H1 (cell line): ENCODE measurements at regions not wholly inside any gene's neighbourhood (a gene's known extent, or its start where the extent isn't known, plus 50 kb on each side); places are given as distances from the start of the nearest gene placed in this dataset.
"Not testable (repeated sequence)": the region's sequence is repeated elsewhere in the genome, so short reads cannot be mapped to it uniquely, and the experiment has no call there.

Source experiments
- CTCF ChIA-PET: fragments of 300-600 bp; sonication (Branson Sonifier 250); formaldehyde crosslinking; loops from one replicate; lab custom pipeline; 2021; ENCODE audit not compliant: partially characterized antibody; lab: Charles Lee
- POLR2A ChIA-PET: fragments of 300-600 bp; sonication (Branson Sonifier 250); formaldehyde crosslinking; loops from one replicate; lab custom pipeline; 2021; ENCODE audit warnings: inconsistent platforms; ENCODE audit not compliant: partially characterized antibody; lab: Charles Lee
- DNase-seq, 2 experiments: peaks; one replicate each; pipeline versions ENCODE4 v3.0.0 to v3.0.0-alpha.2; 2010 to 2022; ENCODE audit warnings: low spot score in 2 of 2, low read depth in 1 of 2, mixed read lengths in 1 of 2
- FAIRE-seq: peaks from 2 replicates; lab custom pipeline; 2011; peaks lifted over from hg19 to GRCh38; lab: Jason Lieb, UNC
- H2AFZ ChIP-seq: 2 replicates; pipeline ENCODE4 v1.8.1; 2012; ENCODE audit warnings: low read length, inconsistent platforms
- H2AK5ac ChIP-seq: 2 replicates; pipeline ENCODE4 v1.6.1; 2013; ENCODE audit warnings: low read depth, low read length
- H2BK120ac ChIP-seq: replicated peaks from 2 replicates; pipeline ENCODE3; 2013; ENCODE audit warnings: low read depth, low read length, inconsistent platforms
- H2BK12ac ChIP-seq: 2 replicates; pipeline ENCODE4 v1.6.1; 2013; ENCODE audit warnings: low read depth, low read length
- H2BK15ac ChIP-seq: 2 replicates; pipeline ENCODE4 v1.6.1; 2013; ENCODE audit warnings: low read length
- H2BK20ac ChIP-seq: 2 replicates; pipeline ENCODE4 v1.6.1; 2013; ENCODE audit warnings: low read length
- H2BK5ac ChIP-seq: 2 replicates; pipeline ENCODE4 v1.6.1; 2013; ENCODE audit warnings: low read depth, low read length
- H3K14ac ChIP-seq: 2 replicates; pipeline ENCODE4 v1.6.1; 2013; ENCODE audit warnings: inconsistent platforms; ENCODE audit not compliant: insufficient read length
- H3K18ac ChIP-seq: 2 replicates; pipeline ENCODE4 v1.6.1; 2013; ENCODE audit warnings: low read length; ENCODE audit errors: extremely low read depth
- H3K23ac ChIP-seq: 2 replicates; pipeline ENCODE4 v1.6.1; 2013; ENCODE audit warnings: inconsistent platforms; ENCODE audit not compliant: insufficient read length
- H3K23me2 ChIP-seq: 2 replicates; pipeline ENCODE4 v1.6.1; 2013; ENCODE audit warnings: low read depth, low read length
- H3K27ac ChIP-seq: 2 replicates; pipeline ENCODE4 v1.6.1; 2011; ENCODE audit warnings: low read depth, low read length, inconsistent platforms
- H3K27me3 ChIP-seq, 4 experiments: replicated peaks in 1 of 4; 1 replicate in 1 of 4; 2 replicates in 3 of 4; pipeline versions ENCODE4 v1.6.1 to v1.8.1; 2011 to 2013; ENCODE audit warnings: low read length in 3 of 4, mild to moderate bottlenecking in 3 of 4, inconsistent platforms in 2 of 4, mixed read lengths in 2 of 4, moderate library complexity in 1 of 4; ENCODE audit not compliant: control insufficient read depth in 3 of 4, insufficient read depth in 3 of 4; ENCODE audit errors: extremely low read depth in 1 of 4
- H3K36me3 ChIP-seq, 4 experiments: 2 replicates each; pipeline versions ENCODE4 v1.6.1 to v1.8.1; 2011 to 2013; ENCODE audit warnings: mild to moderate bottlenecking in 4 of 4, low read length in 3 of 4, moderate library complexity in 2 of 4, control low read depth in 1 of 4, inconsistent platforms in 1 of 4; ENCODE audit not compliant: insufficient read depth in 4 of 4, control insufficient read depth in 2 of 4
- H3K4ac ChIP-seq: replicated peaks from 2 replicates; pipeline ENCODE3; 2013; ENCODE audit warnings: low read length, low read depth, mixed read lengths, inconsistent platforms; ENCODE audit not compliant: insufficient read length
- H3K4me1 ChIP-seq, 4 experiments: replicated peaks in 1 of 4; 1 replicate in 1 of 4; 2 replicates in 3 of 4; pipeline versions ENCODE4 v1.6.1 to v1.8.1; 2011 to 2013; ENCODE audit warnings: low read length in 3 of 4, inconsistent platforms in 2 of 4, mixed read lengths in 1 of 4; ENCODE audit not compliant: insufficient read depth in 4 of 4, control insufficient read depth in 3 of 4
- H3K4me2 ChIP-seq, 2 experiments: 2 replicates each; pipeline versions ENCODE4 v1.6.1 to v1.8.1; 2011 to 2013; ENCODE audit warnings: low read depth in 2 of 2, low read length in 2 of 2, control low read depth in 1 of 2, inconsistent platforms in 1 of 2, mild to moderate bottlenecking in 1 of 2; ENCODE audit not compliant: insufficient read depth in 1 of 2
- H3K4me3 ChIP-seq, 4 experiments: fragments of 200-600, 300-600 bp in 1 of 4; sonication (generic), shearing (Covaris generic), sonication (Bioruptor Twin) in 1 of 4; 2 replicates each; pipeline versions ENCODE4 v1.5.1 to v1.8.1; 2011 to 2016; ENCODE audit warnings: low read length in 4 of 4, low read depth in 3 of 4, control low read depth in 2 of 4, inconsistent platforms in 2 of 4, mild to moderate bottlenecking in 2 of 4, mixed read lengths in 1 of 4, moderate library complexity in 1 of 4; ENCODE audit not compliant: insufficient read depth in 2 of 4; ENCODE audit errors: extremely low read depth in 1 of 4
- H3K56ac ChIP-seq: replicated peaks from 2 replicates; pipeline ENCODE3; 2013; ENCODE audit warnings: low read depth, mild to moderate bottlenecking, mixed read lengths, low read length, inconsistent platforms; ENCODE audit not compliant: insufficient read length
- H3K79me1 ChIP-seq: 2 replicates; pipeline ENCODE4 v1.6.1; 2013; ENCODE audit warnings: low read depth, low read length, control low read depth
- H3K79me2 ChIP-seq, 2 experiments: 2 replicates each; pipeline versions ENCODE4 v1.6.1 to v1.8.1; 2012 to 2013; ENCODE audit warnings: low read length in 2 of 2, mild to moderate bottlenecking in 2 of 2, inconsistent platforms in 1 of 2; ENCODE audit not compliant: insufficient read depth in 2 of 2, control insufficient read depth in 1 of 2
- H3K9ac ChIP-seq, 4 experiments: replicated peaks in 1 of 4; 1 replicate in 1 of 4; 2 replicates in 3 of 4; pipeline versions ENCODE4 v1.6.1 to v1.8.1; 2011 to 2013; ENCODE audit warnings: low read depth in 3 of 4, low read length in 3 of 4, control low read depth in 2 of 4, mild to moderate bottlenecking in 2 of 4, moderate library complexity in 2 of 4, inconsistent platforms in 1 of 4; ENCODE audit errors: extremely low read depth in 1 of 4
- H3K9me3 ChIP-seq, 2 experiments: 2 replicates each; pipeline versions ENCODE4 v1.6.1 to v1.8.1; 2012 to 2013; ENCODE audit warnings: mild to moderate bottlenecking in 2 of 2, moderate library complexity in 2 of 2, control low read depth in 1 of 2, inconsistent platforms in 1 of 2, low read depth in 1 of 2, low read length in 1 of 2, mixed read lengths in 1 of 2; ENCODE audit not compliant: insufficient read depth in 2 of 2
- H4K20me1 ChIP-seq, 2 experiments: replicated peaks in 1 of 2; 2 replicates each; pipeline versions ENCODE3 to v1.8.1; 2011 to 2013; ENCODE audit warnings: inconsistent platforms in 2 of 2, low read length in 2 of 2, mild to moderate bottlenecking in 1 of 2; ENCODE audit not compliant: insufficient read depth in 2 of 2, control insufficient read depth in 1 of 2
- H4K5ac ChIP-seq: 2 replicates; pipeline ENCODE4 v1.6.1; 2013; ENCODE audit warnings: low read length, low read depth, mixed read lengths, inconsistent platforms; ENCODE audit not compliant: insufficient read length
- H4K8ac ChIP-seq: 2 replicates; pipeline ENCODE4 v1.8.0; 2013; ENCODE audit warnings: mild to moderate bottlenecking, moderate library complexity, low read length, inconsistent platforms; ENCODE audit not compliant: insufficient read depth; ENCODE audit errors: extremely low read depth
- H4K91ac ChIP-seq: replicated peaks from 2 replicates; pipeline ENCODE3; 2013; ENCODE audit warnings: low read length, mixed read lengths, inconsistent platforms; ENCODE audit not compliant: insufficient read length
- RAD21 ChIP-seq, 2 experiments: IDR thresholded peaks in 1 of 2; conservative IDR thresholded peaks in 1 of 2; 2 replicates each; pipeline ENCODE4 v1.6.1; 2011; ENCODE audit warnings: low read depth in 2 of 2, low read length in 2 of 2, improper control_type of control experiment in 1 of 2, inconsistent platforms in 1 of 2, mild to moderate bottlenecking in 1 of 2, moderate library complexity in 1 of 2
- SAP30 ChIP-seq: fragments of 300-600 bp; sonication (generic); IDR thresholded peaks from 2 replicates; pipeline ENCODE4 v1.7.1; 2012; ENCODE audit warnings: low read length, moderate library complexity, mild to moderate bottlenecking, inconsistent platforms; ENCODE audit not compliant: insufficient read depth, insufficient replicate concordance
- WGBS, 2 experiments: shearing (Covaris generic) in 1 of 2; methylation state at CpG; one replicate each; pipeline versions ENCODE4 v1.1.6 to v1.1.7; 2013 to 2015; ENCODE audit warnings: low lambda C conversion rate in 2 of 2, mixed read lengths in 2 of 2, inconsistent platforms in 1 of 2, low coverage in 1 of 2, missing lambda C conversion rate in 1 of 2; ENCODE audit not compliant: insufficient replicate concordance in 2 of 2, insufficient coverage in 1 of 2, insufficient read length in 1 of 2; ENCODE audit errors: extremely low coverage in 1 of 2, missing lambda C conversion rate in 1 of 2; 5-methylcytosine and 5-hydroxymethylcytosine counted together

DNA sequence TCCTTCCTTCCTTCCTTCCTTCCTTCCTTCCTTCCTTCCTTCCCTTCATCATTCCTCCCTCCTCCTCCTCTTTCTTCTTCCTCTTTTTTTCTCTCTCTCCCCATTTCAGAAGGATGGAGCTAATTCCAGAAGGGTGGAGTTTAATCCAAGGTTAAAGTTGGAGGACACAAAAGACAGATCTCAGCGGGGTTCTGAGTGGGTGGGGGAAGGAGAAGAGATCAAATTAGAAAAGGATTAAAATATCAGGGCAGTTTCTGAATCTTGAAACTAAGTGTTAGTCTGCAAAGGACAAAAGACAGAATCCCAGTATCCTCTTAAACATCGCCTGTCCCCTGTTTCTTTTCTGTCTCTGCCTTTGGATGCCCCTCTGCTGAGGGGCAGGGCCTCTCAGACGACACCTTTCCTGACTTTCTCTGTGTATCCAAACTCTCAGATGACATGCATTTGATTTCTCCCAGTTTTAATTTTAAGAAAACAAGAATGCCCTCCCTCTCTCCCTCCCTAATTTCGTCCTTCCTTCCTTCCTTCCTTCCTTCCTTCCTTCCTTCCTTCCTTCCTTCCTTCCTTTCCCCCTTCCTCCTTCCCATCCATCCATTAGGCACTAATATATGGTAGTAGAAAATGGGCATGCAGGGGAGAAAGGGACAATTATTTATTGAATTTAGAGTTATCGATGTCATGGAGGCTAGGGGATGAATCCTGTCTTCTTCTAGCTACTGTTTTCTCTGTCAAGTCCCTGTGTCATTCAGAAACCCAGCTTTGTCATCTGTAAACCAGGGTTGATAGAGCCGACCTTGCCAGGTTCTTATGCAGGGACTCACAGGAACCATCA lies 269.1 kb downstream of the VRK1 start (continued):
- no peak for TF ChIP-seq RAD21 (IDR thresholded peaks at IDR 0.05 in 1 of 2, conservative IDR thresholded peaks at IDR 0.05 in 1 of 2; ENCODE audit: low read depth in 2 of 2, low read length in 2 of 2)
- no peak for TF ChIP-seq SAP30
- TF ChIP-seq, all 59 proteins: peak for 0

DNA sequence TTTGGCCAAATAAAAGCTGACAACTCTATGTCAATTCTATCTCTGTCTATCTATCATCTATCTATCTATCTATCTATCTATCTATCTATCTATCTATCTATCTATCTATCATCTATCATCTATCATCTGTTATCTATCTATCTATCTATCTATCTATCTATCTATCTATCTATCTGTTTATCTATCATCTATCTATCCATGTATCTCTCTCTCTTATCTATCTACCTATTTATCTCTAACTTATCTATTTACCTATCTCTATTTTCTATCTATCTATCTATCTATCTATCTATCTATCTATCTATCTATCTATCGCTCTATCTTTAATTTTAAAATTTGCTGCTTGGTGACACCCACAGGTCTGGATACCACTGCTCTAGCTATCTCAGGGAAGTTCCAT lies 271.1 kb downstream of the VRK1 start:
- H3K14ac ChIP-seq, H3K27ac ChIP-seq, H3K9me3 ChIP-seq, H3K4me3 ChIP-seq, H3K9ac ChIP-seq, H2BK12ac ChIP-seq, DNase-seq, H2AK5ac ChIP-seq, H2BK5ac ChIP-seq, H3K36me3 ChIP-seq, H4K20me1 ChIP-seq, H3K4me1 ChIP-seq, H3K18ac ChIP-seq, H3K23me2 ChIP-seq, H3K27me3 ChIP-seq, H2BK15ac ChIP-seq, H2BK20ac ChIP-seq, FAIRE-seq, H3K79me1 ChIP-seq, H3K79me2 ChIP-seq, H4K91ac ChIP-seq, H2AFZ ChIP-seq, H3K4ac ChIP-seq, H3K4me2 ChIP-seq, H2BK120ac ChIP-seq, H4K8ac ChIP-seq, H4K5ac ChIP-seq, H3K23ac ChIP-seq: not testable (repeated sequence)
- ChIA-PET CTCF (interaction anchor here (0.6 to 1.3 kb wide), 6 partner anchors 8 to 69 kb away, joined by 3 read pairs; no protein-coding TSS in a partner anchor), POLR2A (interaction anchor here (0.7 kb wide), 1 partner anchor 60 kb away, joined by 3 read pairs; no protein-coding TSS in a partner anchor)
- peak overlapping the region; percentile 56 for H3K56ac ChIP-seq
- 95 to 100% methylated on average over 1 of the region's 1 CpG for WGBS, 2 experiments
